Neural progenitor cell (in vitro differentiated cells): ENCODE measurements at regions not wholly inside any gene's neighbourhood (a gene's known extent, or its start where the extent isn't known, plus 50 kb on each side); places are given as distances from the start of the nearest gene placed in this dataset.

Source experiments
- DNase-seq: peaks from one replicate; pipeline ENCODE4 v3.0.0-alpha.2; 2016; ENCODE audit warnings: low spot score
- H2AFZ ChIP-seq: fragments of 200-600 bp; sonication (generic); replicated peaks from 2 replicates; pipeline ENCODE4 v1.6.1; 2016; ENCODE audit warnings: antibody characterized with exemption
- H3F3A ChIP-seq: fragments of 200-600 bp; sonication (generic); 2 replicates; pipeline ENCODE4 v1.6.1; 2016; ENCODE audit warnings: antibody characterized with exemption, low read depth
- H3K27ac ChIP-seq: fragments of 200-600 bp; sonication (generic); 2 replicates; pipeline ENCODE4 v1.5.1; 2016; ENCODE audit warnings: mild to moderate bottlenecking
- H3K27me3 ChIP-seq: fragments of 200-600 bp; sonication (generic); 2 replicates; pipeline ENCODE4 v1.6.1; 2016; ENCODE audit warnings: mild to moderate bottlenecking, moderate library complexity
- H3K36me3 ChIP-seq: fragments of 200-600 bp; sonication (generic); 2 replicates; pipeline ENCODE4 v1.5.1; 2016
- H3K4me1 ChIP-seq: fragments of 200-600 bp; sonication (generic); 2 replicates; pipeline ENCODE4 v1.6.1; 2016; ENCODE audit warnings: mixed run types
- H3K4me2 ChIP-seq: fragments of 200-600 bp; sonication (generic); 2 replicates; pipeline ENCODE4 v1.6.1; 2016
- H3K4me3 ChIP-seq: fragments of 200-600 bp; sonication (generic); 2 replicates; pipeline ENCODE4 v1.5.1; 2016
- H3K79me2 ChIP-seq: fragments of 200-600 bp; sonication (generic); 2 replicates; pipeline ENCODE4 v1.6.1; 2016; ENCODE audit warnings: low read depth
- H3K9ac ChIP-seq: fragments of 200-600 bp; sonication (generic); 2 replicates; pipeline ENCODE4 v1.6.1; 2016
- H3K9me3 ChIP-seq: fragments of 200-600 bp; sonication (generic); 2 replicates; pipeline ENCODE4 v1.5.1; 2016; ENCODE audit warnings: low read depth
- H4K20me1 ChIP-seq: fragments of 200-600 bp; sonication (generic); 2 replicates; pipeline ENCODE4 v1.6.1; 2016; ENCODE audit warnings: low read depth
- H3K27ac Mint-ChIP-seq: 3 replicates; pipeline ENCODE4 v1.8.0; 2021; ENCODE audit warnings: mixed read lengths
- H3K27me3 Mint-ChIP-seq: 2 replicates; pipeline ENCODE4 v1.8.0; 2022; ENCODE audit warnings: low read depth, mild to moderate bottlenecking, inconsistent platforms, moderate library complexity, mixed read lengths; ENCODE audit not compliant: insufficient read depth
- H3K36me3 Mint-ChIP-seq: 3 replicates; pipeline ENCODE4 v1.8.0; 2021; ENCODE audit warnings: mixed read lengths
- H3K4me1 Mint-ChIP-seq: 3 replicates; pipeline ENCODE4 v1.8.0; 2021; ENCODE audit warnings: mixed read lengths
- H3K4me3 Mint-ChIP-seq: 3 replicates; pipeline ENCODE4 v1.8.0; 2021; ENCODE audit warnings: mild to moderate bottlenecking, moderate library complexity, mixed read lengths
- H3K9me3 Mint-ChIP-seq: 3 replicates; pipeline ENCODE4 v1.8.0; 2020; ENCODE audit warnings: mixed read lengths
- EZH2 ChIP-seq: fragments of 200-600 bp; sonication (generic); IDR thresholded peaks from 2 replicates; pipeline ENCODE4 v1.6.1; 2017; ENCODE audit warnings: antibody characterized with exemption, mild to moderate bottlenecking, moderate library complexity
- EZH2phosphoT487 ChIP-seq: fragments of 200-600 bp; sonication (generic); IDR thresholded peaks from 2 replicates; pipeline ENCODE4 v1.6.1; 2017; ENCODE audit warnings: antibody characterized with exemption
- TF ChIP-seq, protein P1 (sequence below): fragments of 200-600 bp; sonication (generic); IDR thresholded peaks from 2 replicates; pipeline ENCODE4 v1.5.1; 2017; ENCODE audit warnings: antibody characterized with exemption, mild to moderate bottlenecking

DNA sequence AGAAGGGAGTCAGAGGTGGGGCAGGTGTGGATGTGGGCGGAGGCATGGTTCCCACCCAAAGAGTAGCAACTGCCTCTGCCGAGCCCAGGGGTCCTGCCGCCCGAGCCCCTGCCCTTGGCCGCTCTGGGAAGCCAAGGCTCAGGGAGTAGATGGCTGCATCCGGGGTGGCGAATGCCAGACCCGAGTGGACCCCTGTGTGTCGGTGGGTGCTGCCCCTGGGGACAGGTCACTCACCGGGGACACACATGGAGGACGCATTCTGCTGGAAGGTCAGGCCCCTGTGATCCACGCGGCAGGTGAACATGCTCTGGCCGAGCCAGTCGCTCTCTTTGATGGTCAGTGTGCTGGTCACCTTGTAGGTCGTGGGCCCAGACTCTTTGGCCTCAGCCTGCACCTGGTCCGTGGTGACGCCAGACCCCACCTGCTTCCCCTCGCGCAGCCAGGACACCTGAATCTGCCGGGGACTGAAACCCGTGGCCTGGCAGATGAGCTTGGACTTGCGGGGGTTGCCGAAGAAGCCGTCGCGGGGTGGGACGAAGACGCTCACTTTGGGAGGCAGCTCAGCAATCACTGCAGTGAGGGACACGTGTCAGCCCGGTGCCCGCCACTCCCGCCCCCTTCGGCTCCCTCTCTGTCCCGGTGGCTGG, 329.0 kb downstream of the TMEM121 start:
- no peak overlapping the region for H3K4me3 Mint-ChIP-seq
- Histone ChIP-seq H3K79me2 (no peaks in the 10 kb centered on the region), H3K27ac (no peak overlapping the region), H4K20me1 (no peaks in the 10 kb centered on the region), H3K9ac (no peak overlapping the region), H3K36me3 (no peaks in the 10 kb centered on the region), H3K9me3 (peaks cover 2% of the 10 kb centered on the region), H3K27me3 (no peaks in the 10 kb centered on the region), H2AFZ (no peak overlapping the region), H3F3A (no peaks in the 10 kb centered on the region), H3K4me2 (no peak overlapping the region), H3K4me3 (no peak overlapping the region), H3K4me1 (no peaks in the 10 kb centered on the region)
- peaks cover 12% of the 10 kb centered on the region for H3K27me3 Mint-ChIP-seq
- no peak overlapping the region for H3K27ac Mint-ChIP-seq
- H3K4me1 Mint-ChIP-seq = no peaks in the 10 kb centered on the region
- DNase-seq = no peak
- peaks cover 43% of the 10 kb centered on the region for H3K9me3 Mint-ChIP-seq
- TF ChIP-seq EZH2 = no peak
- TF ChIP-seq, protein P1, sequence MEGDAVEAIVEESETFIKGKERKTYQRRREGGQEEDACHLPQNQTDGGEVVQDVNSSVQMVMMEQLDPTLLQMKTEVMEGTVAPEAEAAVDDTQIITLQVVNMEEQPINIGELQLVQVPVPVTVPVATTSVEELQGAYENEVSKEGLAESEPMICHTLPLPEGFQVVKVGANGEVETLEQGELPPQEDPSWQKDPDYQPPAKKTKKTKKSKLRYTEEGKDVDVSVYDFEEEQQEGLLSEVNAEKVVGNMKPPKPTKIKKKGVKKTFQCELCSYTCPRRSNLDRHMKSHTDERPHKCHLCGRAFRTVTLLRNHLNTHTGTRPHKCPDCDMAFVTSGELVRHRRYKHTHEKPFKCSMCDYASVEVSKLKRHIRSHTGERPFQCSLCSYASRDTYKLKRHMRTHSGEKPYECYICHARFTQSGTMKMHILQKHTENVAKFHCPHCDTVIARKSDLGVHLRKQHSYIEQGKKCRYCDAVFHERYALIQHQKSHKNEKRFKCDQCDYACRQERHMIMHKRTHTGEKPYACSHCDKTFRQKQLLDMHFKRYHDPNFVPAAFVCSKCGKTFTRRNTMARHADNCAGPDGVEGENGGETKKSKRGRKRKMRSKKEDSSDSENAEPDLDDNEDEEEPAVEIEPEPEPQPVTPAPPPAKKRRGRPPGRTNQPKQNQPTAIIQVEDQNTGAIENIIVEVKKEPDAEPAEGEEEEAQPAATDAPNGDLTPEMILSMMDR = no peak
- no peak for TF ChIP-seq EZH2phosphoT487
- peaks cover 5% of the 10 kb centered on the region for H3K36me3 Mint-ChIP-seq

DNA sequence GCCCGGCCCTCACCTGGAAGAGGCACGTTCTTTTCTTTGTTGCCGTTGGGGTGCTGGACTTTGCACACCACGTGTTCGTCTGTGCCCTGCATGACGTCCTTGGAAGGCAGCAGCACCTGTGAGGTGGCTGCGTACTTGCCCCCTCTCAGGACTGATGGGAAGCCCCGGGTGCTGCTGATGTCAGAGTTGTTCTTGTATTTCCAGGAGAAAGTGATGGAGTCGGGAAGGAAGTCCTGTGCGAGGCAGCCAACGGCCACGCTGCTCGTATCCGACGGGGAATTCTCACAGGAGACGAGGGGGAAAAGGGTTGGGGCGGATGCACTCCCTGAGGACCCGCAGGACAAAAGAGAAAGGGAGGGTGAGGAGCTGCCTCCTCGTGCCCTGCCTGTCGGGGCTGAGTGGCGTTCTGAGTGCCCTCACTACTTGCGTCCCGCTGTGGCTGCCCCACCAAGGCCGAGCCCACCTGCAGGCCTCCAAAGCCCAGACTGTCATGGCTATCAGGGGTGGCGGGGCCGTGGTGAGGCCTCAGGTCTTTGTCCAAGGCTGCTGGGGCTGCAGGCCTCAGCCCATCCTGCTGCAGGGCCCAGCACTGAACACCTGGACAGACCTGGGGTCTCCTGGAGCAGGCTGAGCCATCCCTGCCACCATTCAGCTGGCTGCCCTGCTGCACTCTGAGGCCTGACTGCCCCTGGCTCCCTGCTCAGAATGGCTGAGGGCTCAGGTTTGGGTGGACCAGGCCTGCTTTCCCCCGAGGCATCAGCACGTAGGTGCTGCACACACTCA, 329.7 kb downstream of the TMEM121 start:
- no peak for DNase-seq
- Mint-ChIP-seq H3K4me3 (no peak overlapping the region), H3K27me3 (peaks cover 12% of the 10 kb centered on the region), H3K9me3 (peaks cover 47% of the 10 kb centered on the region), H3K36me3 (peaks cover 5% of the 10 kb centered on the region), H3K27ac (no peak overlapping the region), H3K4me1 (no peaks in the 10 kb centered on the region)
- Histone ChIP-seq H3K4me3 (no peak overlapping the region), H3K9me3 (peaks cover 2% of the 10 kb centered on the region), H2AFZ (no peak overlapping the region), H3F3A (no peaks in the 10 kb centered on the region), H4K20me1 (no peaks in the 10 kb centered on the region), H3K27ac (no peak overlapping the region), H3K4me2 (no peak overlapping the region), H3K79me2 (no peaks in the 10 kb centered on the region), H3K9ac (no peak overlapping the region), H3K27me3 (no peaks in the 10 kb centered on the region), H3K36me3 (no peaks in the 10 kb centered on the region), H3K4me1 (no peaks in the 10 kb centered on the region)
- TF ChIP-seq EZH2 = no peak
- TF ChIP-seq, protein P1 = no peak
- no peak for TF ChIP-seq EZH2phosphoT487

DNA sequence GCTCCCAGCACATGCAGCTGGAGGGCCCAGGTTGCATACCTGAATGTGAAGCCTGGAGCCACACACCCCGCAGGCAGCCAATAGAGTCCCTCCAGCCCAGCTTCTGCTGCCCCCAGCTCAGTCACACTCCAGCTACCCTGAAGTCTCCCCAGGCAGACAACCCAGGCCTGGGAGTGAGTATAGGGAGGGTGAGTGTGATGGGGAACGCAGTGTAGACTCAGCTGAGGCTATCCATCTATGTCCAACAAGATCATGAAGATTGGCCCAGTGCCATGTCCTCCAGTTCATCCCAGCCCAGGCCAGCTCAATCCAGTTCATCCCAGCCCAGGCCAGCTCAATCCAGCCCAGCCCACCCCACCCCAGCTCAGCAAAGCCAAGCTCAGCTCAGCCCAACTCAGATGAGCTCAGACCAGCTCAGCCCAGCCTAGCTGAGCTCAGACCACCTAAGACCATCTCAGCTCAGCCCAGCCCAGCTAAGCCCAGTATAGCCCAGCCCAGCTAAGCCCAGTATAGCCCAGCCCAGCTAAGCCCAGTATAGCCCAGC, 330.4 kb downstream of the TMEM121 start:
- peaks cover 2% of the 10 kb centered on the region for H3K9me3 ChIP-seq
- Mint-ChIP-seq H3K4me3 (no peak overlapping the region), H3K27me3 (peaks cover 8% of the 10 kb centered on the region), H3K27ac (no peak overlapping the region), H3K9me3 (peaks cover 48% of the 10 kb centered on the region), H3K36me3 (peaks cover 5% of the 10 kb centered on the region), H3K4me1 (no peaks in the 10 kb centered on the region)
- no peaks in the 10 kb centered on the region for H3K36me3 ChIP-seq
- H4K20me1 ChIP-seq = no peaks in the 10 kb centered on the region
- DNase-seq = no peak
- TF ChIP-seq EZH2 (no peak), EZH2phosphoT487 (no peak)
- TF ChIP-seq, protein P1 = no peak
- no peaks in the 10 kb centered on the region for H3K79me2 ChIP-seq
- no peak overlapping the region for H3K9ac ChIP-seq
- H3K4me2 ChIP-seq = no peak overlapping the region
- H3F3A ChIP-seq = no peaks in the 10 kb centered on the region
- H2AFZ ChIP-seq = no peak overlapping the region
- no peak overlapping the region for H3K4me3 ChIP-seq
- H3K4me1 ChIP-seq = no peaks in the 10 kb centered on the region
- no peaks in the 10 kb centered on the region for H3K27me3 ChIP-seq
- no peak overlapping the region for H3K27ac ChIP-seq
